ENCODE measurements at regions not wholly inside any gene's neighbourhood (a gene's known extent, or its start where the extent isn't known, plus 50 kb on each side); places are given as distances from the start of the nearest gene placed in this dataset.

DNA sequence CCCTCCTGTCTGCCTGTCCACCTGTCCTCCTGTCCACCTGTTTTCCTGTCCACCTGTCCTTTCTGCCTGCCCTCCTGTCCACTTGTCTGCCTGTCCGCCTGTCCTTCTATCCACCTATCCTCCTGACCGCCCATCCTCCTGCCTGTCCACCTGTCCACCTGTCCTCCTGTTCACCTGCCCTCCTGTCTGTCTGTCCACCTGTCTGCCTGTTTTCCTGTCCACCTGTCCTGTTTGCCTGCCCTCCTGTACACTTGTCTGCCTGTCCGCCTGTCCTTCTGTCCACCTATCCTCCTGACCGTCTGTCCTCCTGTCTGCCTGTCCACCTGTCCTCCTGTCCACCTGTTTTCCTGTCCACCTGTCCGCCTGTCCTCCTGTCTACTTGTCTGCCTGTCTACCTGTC lies 682.8 kb downstream of the TBC1D22A start:
- no peak for DNase-seq (ENCODE audit: low spot score)

DNA sequence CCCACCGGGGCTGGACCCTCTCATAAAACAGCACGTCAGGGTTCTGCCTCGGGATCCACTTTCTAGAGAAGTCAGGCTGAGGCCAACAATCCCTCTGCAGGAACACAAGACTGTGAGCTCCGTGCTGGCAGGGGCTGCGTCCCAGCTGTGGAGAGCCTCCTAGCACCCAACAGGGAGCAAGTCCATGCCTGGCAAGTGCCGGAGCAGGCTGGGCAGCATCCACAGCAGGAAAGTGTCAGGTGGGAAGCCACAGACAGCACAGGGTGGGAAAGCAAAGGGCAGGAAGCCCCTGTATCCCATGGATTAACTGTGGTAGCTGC lies 682.3 kb downstream of the TBC1D22A start:
- DNase-seq (ENCODE audit: low spot score) = no peak

DNA sequence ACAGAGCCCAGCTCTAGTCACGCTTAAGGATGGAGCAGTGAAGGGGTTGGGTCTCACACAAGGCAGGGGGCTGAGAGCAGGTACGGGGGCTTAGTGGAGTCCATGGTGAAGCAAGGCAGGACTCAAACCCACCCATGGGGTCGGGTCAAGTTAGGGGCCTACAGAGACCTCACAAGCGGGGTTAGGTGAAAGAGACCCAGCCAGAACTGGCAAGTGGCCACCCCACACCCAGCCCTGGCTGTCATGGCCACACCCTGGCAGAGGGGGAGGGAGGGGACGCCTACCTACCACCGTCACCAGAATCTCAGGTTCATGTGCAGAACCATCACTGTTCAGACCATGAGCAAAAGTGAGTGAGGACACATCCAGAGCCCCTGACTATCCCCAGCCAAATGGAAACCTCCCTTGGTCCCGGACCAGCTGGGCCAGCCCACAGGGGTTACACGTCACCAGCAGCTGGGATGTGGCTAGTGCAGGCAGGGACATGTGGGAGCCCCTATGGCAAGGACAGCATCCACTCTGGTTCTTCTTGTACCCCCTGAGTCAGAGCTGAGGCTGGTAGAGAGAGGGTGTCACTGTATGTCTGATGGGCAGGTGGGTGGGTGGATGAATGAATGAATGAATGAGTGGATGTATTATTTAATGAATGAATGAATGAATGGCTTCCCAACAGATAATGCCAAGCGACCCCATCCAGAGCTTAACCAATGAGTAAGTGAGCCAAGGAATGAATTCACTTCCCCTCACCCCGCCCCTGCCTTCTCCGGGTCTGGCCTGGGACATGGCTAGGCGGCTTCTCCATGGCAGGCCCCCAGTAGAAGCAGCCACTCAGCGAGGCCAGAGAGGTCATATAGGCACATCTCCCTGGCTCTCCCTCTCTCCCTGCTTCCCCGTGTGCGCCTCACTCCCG lies 681.6 kb downstream of the TBC1D22A start:
- DNase-seq (ENCODE audit: low spot score) = no peak

DNA sequence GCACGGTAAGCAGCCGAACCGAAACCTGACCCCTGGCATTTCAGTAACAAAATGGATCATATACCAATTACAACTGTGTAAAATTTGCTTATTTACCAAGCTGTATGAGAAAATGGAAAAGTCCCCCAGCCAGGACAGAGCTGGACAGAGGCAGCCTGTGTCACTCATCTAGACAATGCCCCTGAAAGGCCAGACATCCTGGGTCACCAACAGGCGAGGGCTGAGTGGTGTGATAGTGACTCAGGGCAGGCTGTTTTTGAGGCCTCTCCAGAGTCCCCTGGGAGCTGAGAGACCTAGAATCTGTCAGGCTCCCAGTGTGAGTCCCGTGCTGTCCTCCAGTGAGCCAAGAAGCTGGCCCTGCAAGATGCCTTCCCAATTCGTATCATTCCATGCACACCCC lies 680.4 kb downstream of the TBC1D22A start:
- no peak for DNase-seq (ENCODE audit: low spot score)

DNA sequence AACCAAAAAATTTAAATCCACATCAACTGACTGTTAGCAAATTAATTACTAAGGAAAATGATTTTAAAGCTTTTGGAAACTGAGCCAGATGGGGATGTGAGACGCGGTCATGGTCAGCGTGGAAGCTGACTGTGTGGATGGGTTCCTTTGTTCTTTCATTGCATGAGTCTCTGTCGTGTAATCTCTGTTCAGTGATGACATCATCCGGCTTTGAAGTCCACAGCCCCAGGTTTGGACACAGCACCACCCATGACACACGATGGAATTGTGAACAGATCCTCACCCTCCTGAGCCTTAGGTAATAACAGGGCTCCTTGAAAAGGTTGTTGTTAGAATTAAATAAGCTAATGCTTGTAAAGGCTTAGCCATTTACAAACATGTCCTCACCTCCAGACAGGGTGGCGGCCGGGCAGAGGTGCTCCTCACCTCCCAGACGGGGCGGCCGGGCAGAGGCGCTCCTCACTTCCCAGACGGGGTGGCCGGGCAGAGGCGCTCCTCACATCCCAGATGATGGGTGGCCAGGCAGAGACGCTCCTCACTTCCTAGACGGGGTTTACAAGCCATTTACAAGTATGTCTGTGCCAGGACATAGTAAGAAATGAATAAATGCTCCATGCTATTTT lies 677.3 kb downstream of the TBC1D22A start:
- DNase-seq (ENCODE audit: low spot score) = no peak

DNA sequence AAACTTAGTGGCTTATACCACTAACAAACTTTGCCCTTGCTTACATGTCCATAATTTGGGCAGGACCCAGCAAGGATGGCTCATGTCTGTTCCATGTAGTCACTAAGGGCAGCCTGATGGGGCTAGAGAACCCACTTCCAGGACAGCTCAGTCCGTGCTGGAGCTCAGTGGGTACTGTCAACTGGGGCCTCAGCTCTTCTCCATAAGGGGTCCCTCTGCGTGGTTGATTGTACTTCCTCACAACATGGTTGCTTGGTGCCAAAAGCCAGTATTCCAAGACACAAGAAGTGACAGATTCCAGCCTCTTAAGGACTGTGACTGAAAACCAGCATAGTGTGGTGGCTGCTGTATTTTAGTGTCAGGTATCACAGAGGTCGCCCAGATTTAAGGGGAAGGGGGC lies 675.2 kb downstream of the TBC1D22A start:
- no peak for DNase-seq (ENCODE audit: low spot score)

DNA sequence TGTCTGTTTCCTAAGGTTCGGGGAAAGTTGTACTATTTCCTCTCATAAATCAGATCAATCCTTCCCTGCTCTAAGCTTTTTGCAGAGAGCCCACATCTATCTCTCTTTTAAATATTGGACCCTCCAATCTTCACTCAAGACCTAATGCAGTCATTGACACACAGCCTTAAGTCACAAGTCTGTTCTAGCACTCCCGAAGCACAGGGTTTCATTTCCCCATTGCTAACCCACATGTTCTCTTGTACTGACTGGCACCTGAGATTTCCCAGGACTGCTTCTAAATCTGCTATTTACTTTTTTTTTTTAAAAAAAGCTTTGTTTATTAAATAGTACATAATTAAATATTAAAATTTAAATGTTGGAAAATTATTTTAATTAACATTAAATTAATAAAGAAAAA lies 674.7 kb downstream of the TBC1D22A start:
- no peak for DNase-seq (ENCODE audit: low spot score)

DNA sequence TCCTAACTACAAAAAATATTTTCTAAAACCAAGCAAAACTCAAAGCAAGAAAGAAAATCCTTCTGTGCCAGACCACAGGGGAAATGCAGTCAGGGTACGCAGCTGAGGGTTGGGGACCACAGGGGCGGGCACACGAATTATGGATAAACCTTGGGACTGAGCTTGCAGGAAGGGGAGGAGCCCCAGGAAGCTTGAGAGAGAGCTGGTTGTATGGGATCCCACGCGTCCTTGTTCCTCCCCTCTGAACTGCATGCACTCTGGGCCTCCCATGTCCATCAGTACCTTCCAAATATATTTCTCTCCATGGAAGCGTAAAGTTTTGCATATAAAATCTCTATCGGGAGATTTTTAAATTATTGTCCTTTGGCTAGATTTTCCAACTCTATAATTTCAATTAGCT lies 673.4 kb downstream of the TBC1D22A start:
- no peak for DNase-seq (ENCODE audit: low spot score)

DNA sequence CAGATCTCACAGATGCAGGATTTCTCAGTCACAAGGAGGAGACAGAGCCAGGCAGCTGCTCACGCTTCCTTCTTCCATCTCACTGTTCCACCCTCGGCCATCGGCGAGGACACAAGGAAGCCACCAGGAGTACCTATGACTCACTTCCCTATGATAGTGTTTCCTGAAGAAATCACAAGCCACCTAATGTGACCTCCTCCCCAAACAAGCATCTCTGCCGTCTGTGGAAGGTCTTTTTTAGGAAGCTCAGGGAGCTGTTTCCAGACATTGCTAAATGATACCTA lies 672.7 kb downstream of the TBC1D22A start:
- no peak for DNase-seq (ENCODE audit: low spot score)

DNA sequence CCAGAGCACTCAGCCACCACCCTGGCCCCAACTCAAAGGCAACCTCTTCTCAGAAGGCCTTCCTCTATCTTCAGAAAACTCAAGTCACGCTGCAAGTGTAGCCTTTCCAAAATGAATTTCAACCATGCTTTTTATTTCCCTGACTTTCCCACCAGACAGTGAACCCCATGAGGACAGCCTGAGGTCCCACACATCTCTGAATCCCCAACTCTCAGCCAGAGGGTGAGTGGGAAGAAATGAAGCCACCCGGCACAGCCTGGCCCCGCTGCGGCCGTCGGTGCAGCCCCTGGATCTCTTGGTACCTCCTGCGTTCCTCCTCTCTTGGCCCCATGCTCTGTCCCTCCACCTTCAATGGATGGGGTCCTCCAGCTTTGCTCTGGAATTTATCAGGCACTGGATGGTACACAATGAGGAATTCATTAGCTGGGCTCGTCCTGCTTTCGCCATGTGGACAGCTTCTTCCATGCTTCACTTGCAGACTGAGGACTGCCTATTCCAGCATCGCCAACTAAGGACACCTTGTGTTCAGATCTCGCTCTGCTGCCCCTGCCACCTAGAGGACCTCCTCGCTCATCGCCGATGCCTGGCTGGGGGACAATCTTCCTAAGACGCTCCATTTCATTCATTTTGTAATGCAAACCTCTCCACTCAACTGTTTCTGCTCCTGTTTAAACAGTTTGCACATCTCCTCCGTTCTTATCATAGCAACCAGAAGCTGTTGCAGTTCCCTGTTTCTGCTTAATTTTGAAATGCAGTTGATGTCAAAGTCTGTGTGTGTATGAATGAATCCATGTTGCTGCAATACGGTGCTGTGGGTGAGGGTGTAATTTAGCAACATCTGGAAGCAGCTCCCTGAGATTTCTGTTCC lies 672.1 kb downstream of the TBC1D22A start:
- DNase-seq (ENCODE audit: low spot score) = no peak

DNA sequence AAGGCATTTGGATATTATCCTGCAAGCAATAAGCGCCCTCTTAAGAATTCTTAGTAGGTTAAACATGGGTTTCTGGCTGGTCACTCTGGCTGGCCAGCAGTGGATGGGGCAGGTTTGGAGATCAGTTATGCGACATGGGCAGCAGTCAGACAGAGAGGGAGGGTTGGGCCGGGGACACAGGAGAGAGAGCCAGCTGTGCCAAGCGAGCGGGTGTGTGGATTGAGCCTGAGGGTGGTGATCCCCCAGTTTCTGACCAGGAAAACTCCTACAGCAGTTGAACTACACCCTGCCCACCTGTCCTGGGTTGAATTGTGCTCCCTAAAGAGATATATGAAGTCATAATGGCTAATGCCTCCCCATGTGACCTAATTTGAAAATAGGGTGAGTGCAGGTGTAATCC lies 671.2 kb downstream of the TBC1D22A start:
- no peak for DNase-seq (ENCODE audit: low spot score)

DNA sequence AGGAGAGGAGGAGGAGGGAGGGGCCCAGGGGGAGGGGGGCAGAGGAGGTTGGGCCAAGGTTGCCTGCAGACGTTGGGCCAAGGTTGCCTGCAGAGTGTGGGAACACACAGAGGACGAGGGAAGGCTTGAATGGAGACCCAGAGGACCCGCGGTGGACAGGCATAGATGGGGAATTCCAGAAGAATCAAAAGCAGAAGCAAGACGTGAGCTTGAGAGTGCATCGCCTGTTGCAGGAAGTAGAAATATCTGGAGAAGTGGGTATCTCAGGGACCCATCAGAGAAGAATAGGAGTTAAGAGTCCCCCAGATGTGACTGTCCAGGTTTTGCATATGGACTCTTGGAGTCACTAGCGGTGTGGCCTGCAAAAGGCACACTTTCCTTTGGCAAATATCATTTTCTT lies 670.2 kb downstream of the TBC1D22A start:
- DNase-seq (ENCODE audit: low spot score) = no peak

DNA sequence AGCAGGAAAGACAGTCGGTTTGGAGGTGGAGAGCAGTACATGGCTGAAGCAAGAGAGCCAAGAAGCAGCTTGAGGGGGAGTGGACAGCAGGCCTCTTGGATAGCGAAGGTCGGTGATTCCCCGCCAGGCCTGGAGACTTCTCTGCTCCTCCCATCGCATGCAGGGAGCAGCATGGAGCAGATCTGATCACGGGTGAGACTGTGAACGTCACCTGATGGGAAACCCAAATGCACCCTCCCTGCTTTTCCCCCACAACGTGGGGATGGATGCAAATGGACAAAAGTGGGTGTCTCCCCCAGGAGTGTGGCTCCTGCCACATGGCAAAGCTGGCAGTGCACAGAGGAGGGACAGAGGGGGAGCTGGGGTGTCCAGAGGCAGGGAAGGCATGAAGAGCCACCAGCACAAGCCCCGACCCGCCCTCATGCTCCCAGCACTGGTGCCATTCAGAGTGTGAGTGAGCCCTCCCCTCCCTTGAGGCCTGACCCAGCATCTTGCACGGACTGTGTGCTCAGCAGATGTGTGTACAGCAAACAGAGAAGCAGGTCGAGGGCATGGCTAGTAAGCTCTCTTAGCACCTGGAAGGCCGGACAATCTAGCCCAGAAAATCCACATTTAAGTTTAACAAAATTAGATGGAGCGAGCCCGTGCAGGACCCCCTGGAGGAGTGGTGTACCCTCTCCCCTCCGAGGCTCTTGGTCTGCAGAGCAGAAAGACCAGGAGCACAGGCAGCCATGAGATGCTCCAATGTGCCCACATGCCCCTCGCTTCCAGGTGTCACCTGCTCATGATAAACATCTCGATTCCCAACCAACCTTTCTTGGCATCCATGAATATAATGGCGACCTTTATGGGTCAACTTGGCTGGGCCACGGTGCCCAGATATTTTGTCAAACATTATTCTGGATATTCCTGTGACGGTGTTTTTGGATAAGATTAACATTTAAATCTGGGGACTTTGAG lies 661.7 kb downstream of the TBC1D22A start:
- DNase-seq (ENCODE audit: low spot score) = no peak

DNA sequence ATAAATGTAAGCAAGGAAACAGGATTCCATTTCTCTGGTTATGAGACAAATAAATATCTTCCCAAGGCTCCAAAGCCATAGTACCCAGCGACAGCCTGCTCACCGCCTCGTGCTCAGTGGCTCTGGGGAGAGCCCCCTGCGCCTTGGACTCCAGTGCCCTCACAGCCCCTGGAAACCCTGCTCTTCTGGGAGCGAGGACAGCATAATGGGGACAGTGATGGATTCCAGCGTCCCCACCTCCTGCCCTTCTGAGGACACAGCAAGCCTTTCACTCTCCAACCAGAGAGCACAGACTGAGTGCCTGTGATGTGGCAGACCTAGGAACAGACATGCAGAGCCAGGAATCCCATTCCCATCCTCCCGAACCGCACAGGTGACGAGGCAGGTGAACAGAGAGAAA lies 660.8 kb downstream of the TBC1D22A start:
- no peak for DNase-seq (ENCODE audit: low spot score)

DNA sequence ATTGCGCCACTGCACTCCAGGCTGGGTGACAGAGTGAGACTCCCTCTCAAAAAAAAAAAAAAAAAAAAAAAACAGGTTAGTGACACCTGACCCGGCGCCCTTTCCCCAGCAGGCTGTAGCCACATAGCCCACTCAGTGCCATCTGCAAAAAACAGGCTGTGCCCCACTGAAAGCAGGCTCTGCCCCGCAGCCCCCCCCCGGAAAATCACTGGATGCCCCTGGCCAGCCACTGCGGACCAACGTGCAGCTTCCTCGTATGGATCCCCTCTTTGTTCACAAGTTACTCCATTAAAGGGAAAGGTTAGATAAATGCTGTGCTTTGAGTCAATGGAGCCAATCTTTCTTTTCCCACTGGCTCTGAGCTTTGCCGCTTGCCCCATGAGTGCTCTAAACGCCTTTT lies 660.3 kb downstream of the TBC1D22A start:
- DNase-seq (ENCODE audit: low spot score) = no peak

DNA sequence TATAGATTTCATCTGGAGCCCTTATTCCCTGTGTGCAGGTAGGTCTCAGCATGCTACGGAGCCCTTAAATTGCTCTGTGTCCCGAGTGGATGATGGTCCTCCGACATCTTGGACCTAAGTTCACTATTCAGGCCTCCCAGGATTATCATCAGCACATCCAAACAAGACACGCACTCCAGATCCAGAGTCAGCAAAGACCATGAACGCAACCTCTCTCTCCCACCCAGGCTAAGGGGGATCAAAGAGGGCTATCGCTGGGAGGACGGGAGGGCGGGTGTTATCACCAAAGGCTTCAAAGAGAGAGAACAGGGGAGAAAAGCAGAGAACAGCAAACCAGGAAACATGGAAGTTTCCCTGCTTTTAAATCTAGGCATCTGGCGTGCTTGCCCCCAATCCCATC lies 659.4 kb downstream of the TBC1D22A start:
- DNase-seq (ENCODE audit: low spot score) = no peak

DNA sequence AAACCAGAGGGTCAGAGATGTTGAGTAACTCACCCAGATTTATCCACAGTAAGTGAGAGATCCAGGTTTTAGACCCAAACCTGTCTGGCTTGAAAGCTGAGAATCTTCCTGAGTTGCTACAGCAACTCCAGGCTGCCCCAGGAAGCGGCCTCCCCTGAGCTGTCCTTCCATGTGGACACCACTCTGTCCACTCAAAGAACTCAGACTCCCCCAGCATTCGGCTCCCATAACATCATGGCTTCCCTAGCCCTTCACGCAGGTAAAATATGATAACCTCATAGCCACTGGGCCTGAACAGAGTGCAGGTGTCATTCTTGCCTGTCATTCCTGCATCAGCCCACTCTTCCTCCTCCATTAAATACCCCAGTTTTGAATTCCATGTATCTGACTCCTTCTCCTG lies 657.8 kb downstream of the TBC1D22A start:
- DNase-seq (ENCODE audit: low spot score) = no peak

DNA sequence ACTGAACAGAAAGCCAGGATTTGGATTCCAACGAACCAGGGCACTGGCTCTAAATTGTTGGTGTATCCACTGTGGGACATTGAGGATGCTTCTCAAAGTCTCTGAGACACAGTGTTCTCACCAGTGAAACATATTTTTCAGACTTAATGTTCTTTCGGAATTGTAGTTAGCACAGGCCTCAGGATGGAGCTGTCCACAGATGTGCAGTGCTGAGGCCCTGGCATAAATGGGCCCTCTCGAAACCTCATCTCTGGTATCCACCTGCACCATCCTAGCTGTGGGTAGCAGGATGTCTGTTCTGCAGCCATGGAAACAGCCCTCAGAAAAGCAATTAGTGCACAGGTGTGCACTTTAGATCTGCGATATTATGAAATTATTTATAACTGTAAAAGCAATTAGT lies 656.8 kb downstream of the TBC1D22A start:
- DNase-seq (ENCODE audit: low spot score) = no peak

DNA sequence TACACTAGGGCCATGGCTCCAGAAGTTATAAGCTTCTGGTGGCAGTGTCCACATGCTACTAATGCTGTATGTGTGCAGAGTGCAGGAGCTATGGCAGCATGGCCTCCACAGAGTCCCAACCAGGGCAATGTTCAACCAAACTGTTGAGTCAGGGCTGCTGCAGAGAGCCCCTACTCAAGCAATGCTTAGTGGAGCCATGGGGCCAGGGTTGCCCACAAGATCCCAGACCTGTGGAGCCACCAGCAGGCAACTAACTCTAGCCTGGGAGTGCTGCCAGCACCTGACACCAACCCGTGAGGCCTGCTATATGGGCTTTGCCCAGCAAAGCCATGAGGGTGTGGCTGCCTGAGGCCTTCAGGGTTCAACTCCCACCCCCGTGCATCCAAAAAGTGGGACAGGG lies 655.2 kb downstream of the TBC1D22A start:
- DNase-seq (ENCODE audit: low spot score) = no peak

DNA sequence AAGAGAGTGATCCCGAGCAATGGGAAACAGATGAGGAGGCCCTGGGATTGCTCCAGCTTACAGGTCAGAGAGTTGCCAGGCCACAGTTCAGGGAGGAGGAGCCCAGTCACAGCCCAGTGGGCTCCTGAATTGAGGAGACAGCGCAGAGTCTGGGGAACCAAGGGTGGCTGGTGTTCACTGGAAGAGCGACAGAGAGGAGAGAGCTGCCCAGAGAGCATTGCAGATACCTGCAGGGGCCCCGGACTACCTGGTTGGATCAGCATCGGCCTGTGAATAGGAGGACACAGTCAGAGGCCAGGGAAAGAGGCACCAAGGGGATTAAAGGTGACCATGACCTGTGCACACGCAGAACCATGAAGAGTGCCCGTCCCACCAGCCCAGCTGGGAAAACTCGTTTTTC lies 648.6 kb downstream of the TBC1D22A start:
- DNase-seq (ENCODE audit: low spot score) = no peak

DNA sequence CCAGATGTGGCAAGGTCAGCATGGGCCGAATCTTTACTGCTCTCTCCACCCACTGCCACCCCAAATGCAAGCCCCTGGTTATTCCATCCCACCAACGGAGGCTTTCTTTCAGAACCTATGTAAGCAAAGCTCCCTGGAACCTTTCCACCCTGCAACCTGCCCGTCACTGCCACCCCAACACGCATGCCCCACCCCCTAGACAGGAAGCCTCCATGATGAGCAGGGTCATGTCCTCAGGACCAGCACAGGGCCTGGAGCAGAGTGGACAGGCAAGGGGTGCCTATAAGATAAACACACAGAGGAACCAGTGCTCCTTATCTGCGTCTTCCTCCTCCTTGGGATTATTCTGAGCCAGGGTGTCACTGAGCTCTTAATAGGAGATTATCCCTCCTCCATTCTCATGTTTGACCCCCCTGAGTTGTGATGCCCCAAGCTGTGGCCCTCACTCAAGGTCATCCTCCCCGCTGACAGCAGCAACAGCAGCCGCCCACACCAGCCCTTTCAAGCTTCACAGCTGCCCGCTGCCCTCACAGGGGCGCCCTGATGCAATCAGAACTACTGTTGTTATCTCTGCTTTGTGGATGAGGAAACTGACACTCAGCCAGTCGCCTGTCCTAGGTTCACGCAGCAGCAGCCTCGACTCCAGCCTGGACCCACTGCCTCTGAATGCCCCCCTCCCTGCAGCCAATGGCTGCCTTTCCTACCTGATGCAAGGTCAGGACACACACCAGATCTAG lies 647.3 kb downstream of the TBC1D22A start:
- DNase-seq (ENCODE audit: low spot score) = no peak

Data from CD4-positive, alpha-beta T cell treated with Interleukin-2 at 100 ng/mL for 4 hours (primary cell).